ENCODE measurements at regions not wholly inside any gene's neighbourhood (a gene's known extent, or its start where the extent isn't known, plus 50 kb on each side); places are given as distances from the start of the nearest gene placed in this dataset.

- peaks cover 0 to 16% of the 10 kb centered on the region in 2 donors for H3K4me1 ChIP-seq (ENCODE audit: control insufficient read depth in 1 of 2, insufficient read depth in 2 of 2, low read length in 2 of 2)
- peak overlapping the region; percentile 6 for H3K27ac ChIP-seq (ENCODE audit: low read length)
- H3K36me3 ChIP-seq (ENCODE audit: control insufficient read depth in 1 of 2, insufficient read depth in 2 of 2, low read length in 2 of 2): no peaks in the 10 kb centered on the region
- H3K9me3 ChIP-seq (ENCODE audit: control insufficient read depth in 1 of 2, low read length in 2 of 2): no peaks in the 10 kb centered on the region
- H3K27me3 ChIP-seq (ENCODE audit: low read depth, low read length): no peaks in the 10 kb centered on the region
- no peak overlapping the region for H3K4me3 ChIP-seq (ENCODE audit: low read depth in 1 of 2, low read length in 2 of 2)
These were observed 1591.2 kb upstream of the LRRTM1 start for GRCh38 chr2:81895620-81896250.

GRCh38 chr2:81894451-81894990, 1590.0 kb upstream of the LRRTM1 start:
- Histone ChIP-seq H3K27me3 (ENCODE audit: low read depth, low read length) (no peaks in the 10 kb centered on the region), H3K27ac (ENCODE audit: low read length) (no peak overlapping the region), H3K4me1 (ENCODE audit: control insufficient read depth in 1 of 2, insufficient read depth in 2 of 2, low read length in 2 of 2) (peaks cover 0 to 16% of the 10 kb centered on the region in 2 donors), H3K9me3 (ENCODE audit: control insufficient read depth in 1 of 2, low read length in 2 of 2) (no peaks in the 10 kb centered on the region), H3K4me3 (ENCODE audit: low read depth in 1 of 2, low read length in 2 of 2) (no peak overlapping the region), H3K36me3 (ENCODE audit: control insufficient read depth in 1 of 2, insufficient read depth in 2 of 2, low read length in 2 of 2) (no peaks in the 10 kb centered on the region)

GRCh38 chr2:81876624-81877023, 1572.1 kb upstream of the LRRTM1 start:
- H3K27me3 ChIP-seq (ENCODE audit: low read depth, low read length): no peaks in the 10 kb centered on the region
- no peaks in the 10 kb centered on the region for H3K9me3 ChIP-seq (ENCODE audit: control insufficient read depth in 1 of 2, low read length in 2 of 2)
- H3K4me3 ChIP-seq (ENCODE audit: low read depth in 1 of 2, low read length in 2 of 2): no peak overlapping the region
- H3K4me1 ChIP-seq (ENCODE audit: control insufficient read depth in 1 of 2, insufficient read depth in 2 of 2, low read length in 2 of 2): no peaks in the 10 kb centered on the region
- no peaks in the 10 kb centered on the region for H3K36me3 ChIP-seq (ENCODE audit: control insufficient read depth in 1 of 2, insufficient read depth in 2 of 2, low read length in 2 of 2)
- H3K27ac ChIP-seq (ENCODE audit: low read length): no peak overlapping the region

- H3K4me3 ChIP-seq (ENCODE audit: low read depth in 1 of 2, low read length in 2 of 2): no peak overlapping the region
These were observed 1567.5 kb upstream of the LRRTM1 start for GRCh38 chr2:81872006-81872405.

GRCh38 chr2:81870119-81870518, 1565.6 kb upstream of the LRRTM1 start:
- no peak overlapping the region for H3K27ac ChIP-seq (ENCODE audit: low read length)
- no peaks in the 10 kb centered on the region for H3K36me3 ChIP-seq (ENCODE audit: control insufficient read depth in 1 of 2, insufficient read depth in 2 of 2, low read length in 2 of 2)
- no peaks in the 10 kb centered on the region for H3K27me3 ChIP-seq (ENCODE audit: low read depth, low read length)
- no peaks in the 10 kb centered on the region for H3K4me1 ChIP-seq (ENCODE audit: control insufficient read depth in 1 of 2, insufficient read depth in 2 of 2, low read length in 2 of 2)
- H3K4me3 ChIP-seq (ENCODE audit: low read depth in 1 of 2, low read length in 2 of 2): no peak overlapping the region
- H3K9me3 ChIP-seq (ENCODE audit: control insufficient read depth in 1 of 2, low read length in 2 of 2): no peaks in the 10 kb centered on the region

More at GRCh38 chr2:81872006-81872405, 1567.5 kb upstream of the LRRTM1 start:
- Histone ChIP-seq H3K27ac (ENCODE audit: low read length) (no peak overlapping the region), H3K4me1 (ENCODE audit: control insufficient read depth in 1 of 2, insufficient read depth in 2 of 2, low read length in 2 of 2) (no peaks in the 10 kb centered on the region), H3K27me3 (ENCODE audit: low read depth, low read length) (no peaks in the 10 kb centered on the region), H3K9me3 (ENCODE audit: control insufficient read depth in 1 of 2, low read length in 2 of 2) (no peaks in the 10 kb centered on the region), H3K36me3 (ENCODE audit: control insufficient read depth in 1 of 2, insufficient read depth in 2 of 2, low read length in 2 of 2) (no peaks in the 10 kb centered on the region)

- no peaks in the 10 kb centered on the region for H3K36me3 ChIP-seq (ENCODE audit: control insufficient read depth in 1 of 2, insufficient read depth in 2 of 2, low read length in 2 of 2)
- H3K4me1 ChIP-seq (ENCODE audit: control insufficient read depth in 1 of 2, insufficient read depth in 2 of 2, low read length in 2 of 2): no peaks in the 10 kb centered on the region
- no peaks in the 10 kb centered on the region for H3K9me3 ChIP-seq (ENCODE audit: control insufficient read depth in 1 of 2, low read length in 2 of 2)
- H3K27ac ChIP-seq (ENCODE audit: low read length): no peak overlapping the region
- no peak overlapping the region for H3K4me3 ChIP-seq (ENCODE audit: low read depth in 1 of 2, low read length in 2 of 2)
- H3K27me3 ChIP-seq (ENCODE audit: low read depth, low read length): no peaks in the 10 kb centered on the region
These were observed 1554.4 kb upstream of the LRRTM1 start for GRCh38 chr2:81858998-81859397.

- Histone ChIP-seq H3K4me3 (ENCODE audit: low read depth in 1 of 2, low read length in 2 of 2) (no peak overlapping the region), H3K27ac (ENCODE audit: low read length) (no peak overlapping the region), H3K9me3 (ENCODE audit: control insufficient read depth in 1 of 2, low read length in 2 of 2) (no peaks in the 10 kb centered on the region), H3K27me3 (ENCODE audit: low read depth, low read length) (no peaks in the 10 kb centered on the region), H3K4me1 (ENCODE audit: control insufficient read depth in 1 of 2, insufficient read depth in 2 of 2, low read length in 2 of 2) (no peaks in the 10 kb centered on the region), H3K36me3 (ENCODE audit: control insufficient read depth in 1 of 2, insufficient read depth in 2 of 2, low read length in 2 of 2) (no peaks in the 10 kb centered on the region)
These were observed 1548.8 kb upstream of the LRRTM1 start for GRCh38 chr2:81853341-81853740.

GRCh38 chr2:81852651-81853050, 1548.1 kb upstream of the LRRTM1 start:
- no peaks in the 10 kb centered on the region for H3K36me3 ChIP-seq (ENCODE audit: control insufficient read depth in 1 of 2, insufficient read depth in 2 of 2, low read length in 2 of 2)
- H3K9me3 ChIP-seq (ENCODE audit: control insufficient read depth in 1 of 2, low read length in 2 of 2): no peaks in the 10 kb centered on the region
- no peak overlapping the region for H3K27ac ChIP-seq (ENCODE audit: low read length)
- no peaks in the 10 kb centered on the region for H3K4me1 ChIP-seq (ENCODE audit: control insufficient read depth in 1 of 2, insufficient read depth in 2 of 2, low read length in 2 of 2)
- no peaks in the 10 kb centered on the region for H3K27me3 ChIP-seq (ENCODE audit: low read depth, low read length)
- no peak overlapping the region for H3K4me3 ChIP-seq (ENCODE audit: low read depth in 1 of 2, low read length in 2 of 2)

GRCh38 chr2:81839780-81840179, 1535.2 kb upstream of the LRRTM1 start:
- no peaks in the 10 kb centered on the region for H3K36me3 ChIP-seq (ENCODE audit: control insufficient read depth in 1 of 2, insufficient read depth in 2 of 2, low read length in 2 of 2)
- H3K4me1 ChIP-seq (ENCODE audit: control insufficient read depth in 1 of 2, insufficient read depth in 2 of 2, low read length in 2 of 2): no peaks in the 10 kb centered on the region
- H3K9me3 ChIP-seq (ENCODE audit: control insufficient read depth in 1 of 2, low read length in 2 of 2): no peaks in the 10 kb centered on the region
- no peak overlapping the region for H3K4me3 ChIP-seq (ENCODE audit: low read depth in 1 of 2, low read length in 2 of 2)
- H3K27ac ChIP-seq (ENCODE audit: low read length): no peak overlapping the region
- H3K27me3 ChIP-seq (ENCODE audit: low read depth, low read length): no peaks in the 10 kb centered on the region

GRCh38 chr2:81835321-81836000, 1530.9 kb upstream of the LRRTM1 start:
- Histone ChIP-seq H3K27me3 (ENCODE audit: low read depth, low read length) (no peaks in the 10 kb centered on the region), H3K27ac (ENCODE audit: low read length) (no peak overlapping the region), H3K36me3 (ENCODE audit: control insufficient read depth in 1 of 2, insufficient read depth in 2 of 2, low read length in 2 of 2) (no peaks in the 10 kb centered on the region), H3K4me1 (ENCODE audit: control insufficient read depth in 1 of 2, insufficient read depth in 2 of 2, low read length in 2 of 2) (no peaks in the 10 kb centered on the region), H3K9me3 (ENCODE audit: control insufficient read depth in 1 of 2, low read length in 2 of 2) (peaks cover 4 to 12% of the 10 kb centered on the region in 2 donors), H3K4me3 (ENCODE audit: low read depth in 1 of 2, low read length in 2 of 2) (no peak overlapping the region)

GRCh38 chr2:81786811-81787210, 1482.3 kb upstream of the LRRTM1 start:
- Histone ChIP-seq H3K27ac (ENCODE audit: low read length) (no peak overlapping the region), H3K4me1 (ENCODE audit: control insufficient read depth in 1 of 2, insufficient read depth in 2 of 2, low read length in 2 of 2) (no peaks in the 10 kb centered on the region), H3K27me3 (ENCODE audit: low read depth, low read length) (no peaks in the 10 kb centered on the region), H3K9me3 (ENCODE audit: control insufficient read depth in 1 of 2, low read length in 2 of 2) (peaks cover 0 to 4% of the 10 kb centered on the region in 2 donors), H3K36me3 (ENCODE audit: control insufficient read depth in 1 of 2, insufficient read depth in 2 of 2, low read length in 2 of 2) (no peaks in the 10 kb centered on the region), H3K4me3 (ENCODE audit: low read depth in 1 of 2, low read length in 2 of 2) (no peak overlapping the region)

Measured in muscle layer of duodenum (tissue), 2 donors.